ENCODE measurements at regions not wholly inside any gene's neighbourhood (a gene's known extent, or its start where the extent isn't known, plus 50 kb on each side); places are given as distances from the start of the nearest gene placed in this dataset.

DNA sequence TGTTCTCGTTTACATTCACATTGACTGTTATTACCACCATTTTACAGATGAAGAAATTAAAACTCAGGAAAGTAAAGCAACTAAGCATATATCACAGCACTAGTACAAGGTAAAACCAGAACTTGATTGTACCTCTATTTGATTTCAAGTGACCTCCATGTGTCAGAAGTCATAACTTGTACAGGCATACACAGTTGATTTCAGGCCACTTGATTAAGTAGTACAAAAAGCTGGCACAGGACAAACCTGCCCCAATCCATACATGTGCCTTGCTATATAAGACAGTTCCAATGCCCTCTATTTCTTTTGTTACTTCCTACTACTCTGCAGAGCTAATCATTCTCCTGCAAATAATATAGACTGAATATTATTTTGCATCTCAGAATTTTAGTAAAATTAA lies 58.8 kb upstream of the VGLL2 start:
- TF ChIP-seq, protein P1, sequence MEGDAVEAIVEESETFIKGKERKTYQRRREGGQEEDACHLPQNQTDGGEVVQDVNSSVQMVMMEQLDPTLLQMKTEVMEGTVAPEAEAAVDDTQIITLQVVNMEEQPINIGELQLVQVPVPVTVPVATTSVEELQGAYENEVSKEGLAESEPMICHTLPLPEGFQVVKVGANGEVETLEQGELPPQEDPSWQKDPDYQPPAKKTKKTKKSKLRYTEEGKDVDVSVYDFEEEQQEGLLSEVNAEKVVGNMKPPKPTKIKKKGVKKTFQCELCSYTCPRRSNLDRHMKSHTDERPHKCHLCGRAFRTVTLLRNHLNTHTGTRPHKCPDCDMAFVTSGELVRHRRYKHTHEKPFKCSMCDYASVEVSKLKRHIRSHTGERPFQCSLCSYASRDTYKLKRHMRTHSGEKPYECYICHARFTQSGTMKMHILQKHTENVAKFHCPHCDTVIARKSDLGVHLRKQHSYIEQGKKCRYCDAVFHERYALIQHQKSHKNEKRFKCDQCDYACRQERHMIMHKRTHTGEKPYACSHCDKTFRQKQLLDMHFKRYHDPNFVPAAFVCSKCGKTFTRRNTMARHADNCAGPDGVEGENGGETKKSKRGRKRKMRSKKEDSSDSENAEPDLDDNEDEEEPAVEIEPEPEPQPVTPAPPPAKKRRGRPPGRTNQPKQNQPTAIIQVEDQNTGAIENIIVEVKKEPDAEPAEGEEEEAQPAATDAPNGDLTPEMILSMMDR (IDR thresholded peaks at IDR 0.05): no peak
- TF ChIP-seq POLR2A (IDR thresholded peaks at IDR 0.05): no peak
